Stimulated activated CD4-positive, alpha-beta T cell treated with anti-CD3 and anti-CD28 coated beads, Interleukin-2, amount 100 ng/mL, for 48 hours (primary cell): ENCODE measurements at regions not wholly inside any gene's neighbourhood (a gene's known extent, or its start where the extent isn't known, plus 50 kb on each side); places are given as distances from the start of the nearest gene placed in this dataset.

ENCODE experiments used
- DNase-seq, 2 donors: peaks; one replicate each; pipeline ENCODE4 v3.0.0-alpha.2; 2020

DNA sequence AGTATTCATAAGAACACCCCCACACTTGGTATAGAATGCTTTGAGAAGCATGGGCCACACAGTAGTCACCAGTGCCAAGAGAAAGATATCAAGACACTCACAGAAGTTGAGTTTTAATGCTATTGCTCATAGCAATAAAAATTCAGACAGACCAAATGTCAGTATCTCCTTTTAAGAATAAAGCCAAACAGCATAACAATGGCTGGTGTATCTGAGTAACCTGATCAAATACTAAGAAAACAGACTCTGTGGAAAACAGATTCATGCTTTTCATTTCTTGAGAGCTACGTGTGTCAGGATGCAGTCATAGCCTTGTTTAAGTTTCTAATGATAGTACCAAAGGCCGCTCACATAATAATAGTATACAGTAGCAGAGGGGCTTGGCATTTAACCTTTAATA lies 778.5 kb downstream of the MECOM start:
- DNase-seq = no peak

DNA sequence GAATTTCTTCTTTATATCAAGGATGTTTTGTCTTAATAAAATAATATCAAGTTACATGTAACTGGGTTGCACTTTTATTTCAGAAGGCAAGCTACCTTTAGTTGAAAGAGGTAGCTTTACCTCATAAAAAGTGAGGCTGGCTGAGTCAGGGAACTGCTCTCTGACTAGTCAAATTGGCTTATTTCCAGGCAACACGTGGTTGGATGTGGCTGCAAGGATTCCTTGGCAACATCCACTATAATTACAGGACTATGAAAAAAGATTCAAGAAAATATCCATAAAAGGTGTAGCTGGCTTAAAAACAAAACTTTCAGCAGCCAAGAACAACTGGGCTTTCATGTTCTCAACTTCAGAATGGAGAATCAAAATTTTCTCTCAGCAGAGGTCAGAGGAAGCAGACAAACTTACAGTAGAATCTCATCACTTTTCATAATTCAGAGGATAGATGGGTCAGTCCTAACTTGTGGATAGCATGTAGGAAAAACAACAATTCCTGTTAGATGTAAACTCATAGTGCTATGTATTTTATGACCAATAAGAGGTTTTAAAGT lies 779.1 kb downstream of the MECOM start:
- no peak for DNase-seq

DNA sequence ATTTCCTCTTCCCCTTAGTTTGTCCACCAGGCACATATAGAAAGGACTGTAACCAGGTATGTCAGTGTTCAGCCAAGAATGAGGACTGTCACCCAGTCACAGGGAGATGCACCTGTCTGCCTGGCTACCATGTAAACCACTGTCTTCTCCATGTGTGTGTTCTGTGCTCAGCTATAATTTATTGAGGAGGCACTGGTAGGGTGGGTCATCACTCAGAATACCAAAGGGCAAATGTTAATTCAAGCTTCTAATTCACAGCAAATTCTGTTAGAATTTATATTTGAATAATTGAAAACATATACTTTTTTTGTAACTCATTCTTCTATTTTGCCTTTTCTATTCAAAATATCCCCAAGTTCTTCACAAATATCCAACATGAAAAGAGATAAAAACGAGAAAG lies 780.4 kb downstream of the MECOM start:
- DNase-seq = no peak

DNA sequence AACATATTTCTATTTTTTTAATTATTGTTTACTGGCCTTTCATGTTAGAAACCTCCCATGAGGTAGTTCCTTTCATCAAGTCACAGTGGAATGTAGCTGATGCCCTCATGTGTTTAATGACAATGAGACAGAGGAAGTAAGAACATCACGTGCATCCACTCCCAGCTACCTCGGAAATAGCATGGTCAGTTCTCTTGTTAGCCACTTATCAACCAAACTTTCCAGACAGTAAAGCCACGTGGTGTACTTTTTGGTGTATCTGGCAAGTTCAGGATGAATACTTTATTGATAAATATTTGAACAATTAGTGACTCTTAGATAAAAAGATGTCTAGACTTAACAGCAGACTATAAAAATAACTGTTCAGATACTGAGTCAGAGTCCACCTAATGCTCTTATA lies 781.7 kb downstream of the MECOM start:
- no peak for DNase-seq

DNA sequence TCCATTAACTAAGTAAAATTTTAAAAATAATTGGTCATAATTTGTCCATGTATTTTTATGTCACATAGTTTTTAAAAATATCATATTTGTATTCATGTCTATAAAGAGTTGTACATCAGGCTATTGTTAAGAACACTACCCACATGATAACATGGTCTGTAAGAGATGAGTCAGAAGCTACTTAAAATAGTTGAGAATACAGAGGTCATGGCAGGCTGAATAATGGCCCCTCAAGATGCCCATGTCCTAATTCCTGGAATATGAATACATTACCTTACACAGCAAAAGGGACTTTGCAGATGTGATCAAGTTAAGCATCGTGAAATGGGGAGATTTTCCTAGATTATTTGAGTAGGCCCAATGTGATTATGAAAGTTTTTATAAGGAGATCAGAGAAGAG lies 782.9 kb upstream of the GOLIM4 start:
- DNase-seq = no peak

DNA sequence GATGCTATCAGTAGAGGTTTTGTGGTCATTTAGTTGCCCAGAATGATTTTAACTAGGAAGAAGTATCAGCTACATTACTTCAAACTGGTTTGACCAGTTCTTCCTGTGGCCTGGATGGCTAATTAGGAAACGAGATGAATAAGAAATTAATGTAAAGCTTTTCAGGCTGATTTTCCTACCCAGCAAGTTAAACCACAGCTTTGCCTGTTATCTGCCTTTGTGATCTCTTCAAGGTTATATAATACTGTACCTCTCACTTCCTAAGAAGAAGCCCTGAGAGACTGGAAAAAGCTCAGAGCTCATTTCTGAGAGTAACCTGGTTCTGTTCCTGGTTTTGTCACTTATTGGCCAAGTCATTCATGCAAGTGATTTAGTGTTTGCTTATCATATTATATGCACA lies 782.2 kb upstream of the GOLIM4 start:
- no peak for DNase-seq

DNA sequence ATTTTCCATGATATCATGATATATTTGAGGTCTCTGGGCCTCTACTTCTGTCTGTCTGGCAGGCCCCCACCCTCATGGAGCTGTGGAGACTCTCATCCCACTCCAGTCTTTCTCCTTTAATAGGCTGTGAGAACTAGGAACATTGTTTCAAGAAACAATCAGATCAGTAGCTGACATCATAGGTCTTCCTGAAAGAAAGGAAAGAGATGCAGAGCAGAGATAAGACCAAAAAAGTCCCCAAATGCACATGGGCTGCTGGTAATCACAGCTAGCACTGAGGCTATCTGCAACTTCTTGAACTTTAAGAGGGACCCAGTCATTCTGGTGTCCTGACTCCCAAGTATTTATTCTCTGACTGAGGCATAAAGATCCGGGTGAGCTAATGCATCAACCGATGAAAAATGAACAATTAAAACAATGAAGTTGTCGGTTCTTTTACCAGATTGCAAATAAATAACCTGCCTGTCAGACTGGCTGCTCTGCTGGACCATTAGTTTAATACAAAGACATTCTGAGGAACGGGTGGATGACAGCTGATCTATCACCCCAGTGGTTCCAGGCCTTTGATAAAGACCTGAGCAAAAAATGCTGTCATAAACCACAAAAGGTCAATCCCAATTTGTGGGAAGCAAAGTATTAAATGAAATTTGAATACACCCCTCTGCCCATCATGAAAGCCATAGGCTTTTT lies 780.8 kb upstream of the GOLIM4 start:
- DNase-seq = no peak

DNA sequence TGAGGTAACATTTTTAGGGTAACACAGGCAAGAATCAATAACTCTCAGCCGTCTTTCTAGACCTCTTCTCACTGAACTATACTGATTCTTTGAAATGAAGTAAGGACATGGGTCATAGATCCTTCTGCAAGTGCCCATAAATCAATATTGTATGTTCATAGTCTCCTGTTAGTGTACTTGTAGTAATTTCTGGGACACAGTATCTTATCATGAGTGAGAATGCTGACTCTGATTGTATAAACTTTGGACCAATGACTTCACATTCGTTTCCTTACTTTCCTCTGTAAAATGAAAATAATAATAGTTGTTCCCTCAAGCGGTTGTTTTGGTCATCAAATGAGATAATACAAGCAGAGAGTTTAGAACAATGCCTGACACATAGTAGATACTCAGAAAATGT lies 777.1 kb upstream of the GOLIM4 start:
- DNase-seq = no peak

DNA sequence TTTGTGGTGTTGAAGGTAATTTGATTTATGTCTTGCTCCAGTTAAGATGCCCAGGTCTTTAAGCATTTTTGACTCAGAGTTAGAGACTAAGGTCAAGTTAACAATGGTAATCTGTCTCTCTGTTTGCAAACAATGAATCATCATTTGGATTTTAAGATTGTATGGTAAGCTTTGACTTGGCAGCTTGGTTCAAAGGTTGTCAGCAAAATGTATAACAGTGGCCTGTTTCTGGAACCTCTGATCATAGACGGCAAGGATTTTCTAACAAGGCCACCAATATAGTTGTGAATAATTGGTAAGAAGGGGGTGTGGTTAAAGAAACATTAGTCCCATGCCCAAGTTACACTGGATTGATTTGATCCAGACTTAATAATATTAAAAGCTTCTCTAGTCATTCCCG lies 775.2 kb upstream of the GOLIM4 start:
- DNase-seq = no peak

DNA sequence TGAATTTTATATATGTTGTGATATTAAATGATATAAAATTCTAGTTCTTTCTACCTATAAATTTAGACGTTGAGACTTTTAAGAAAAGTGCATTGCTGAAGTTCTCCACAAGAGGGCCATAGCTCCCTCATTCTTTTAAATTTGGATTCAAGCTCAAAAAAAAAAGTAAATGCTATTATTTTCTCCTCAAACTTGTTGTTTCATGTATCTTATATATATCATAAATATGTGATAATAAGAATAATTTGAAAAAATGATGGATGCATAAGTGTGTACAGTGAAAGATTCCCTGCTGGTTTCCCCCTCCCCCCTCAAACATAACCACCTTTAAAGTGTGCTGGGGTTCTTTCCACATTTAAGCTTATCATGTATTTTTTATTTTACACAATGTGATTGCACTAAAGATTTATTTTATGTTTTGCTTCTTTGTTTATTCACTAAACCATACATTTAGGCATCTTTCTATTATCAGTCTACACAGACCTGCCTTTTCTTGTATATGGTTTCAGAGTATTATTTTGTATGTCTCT lies 769.4 kb upstream of the GOLIM4 start:
- DNase-seq = no peak

DNA sequence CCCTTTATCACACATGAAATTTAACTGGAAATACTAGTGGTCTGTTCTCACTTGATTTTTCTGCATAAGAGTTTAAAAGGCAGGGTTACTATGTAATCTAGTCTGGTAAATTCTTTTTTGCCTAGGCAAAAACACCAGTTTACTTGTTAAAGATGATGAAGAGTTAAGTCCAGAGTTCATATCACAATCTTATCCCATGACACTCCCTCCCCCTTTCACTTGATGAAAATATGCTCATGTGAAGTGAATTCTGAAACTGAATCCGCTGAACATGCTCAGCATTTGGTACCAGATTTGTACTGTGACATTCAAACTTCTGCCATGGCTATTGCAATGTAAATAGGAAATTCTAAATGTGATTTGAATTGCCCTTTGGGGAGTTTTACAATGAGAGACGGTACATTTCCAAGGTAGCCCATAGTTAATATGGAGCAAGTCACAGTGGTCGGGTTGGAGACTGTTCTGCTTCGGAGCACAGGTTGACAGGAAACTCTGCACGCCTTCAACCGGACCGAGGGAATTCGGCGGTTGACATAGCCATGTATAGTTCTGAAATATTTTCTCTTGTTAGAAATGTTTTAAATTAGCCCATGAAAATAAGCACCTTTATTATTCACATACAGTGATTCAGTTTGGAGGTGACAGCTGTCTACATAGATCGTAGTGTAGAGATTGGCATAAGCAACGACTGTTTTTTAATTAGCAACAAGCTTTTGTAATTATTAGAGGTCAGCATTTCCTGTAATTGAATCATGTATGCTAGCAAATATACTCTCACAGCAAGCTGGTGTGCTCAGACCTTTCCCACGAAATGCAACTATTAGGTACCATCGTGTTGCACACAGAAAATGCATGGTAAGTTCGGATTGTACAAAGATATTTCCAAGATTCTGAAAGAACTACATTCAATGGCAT lies 768.6 kb upstream of the GOLIM4 start:
- DNase-seq = no peak

DNA sequence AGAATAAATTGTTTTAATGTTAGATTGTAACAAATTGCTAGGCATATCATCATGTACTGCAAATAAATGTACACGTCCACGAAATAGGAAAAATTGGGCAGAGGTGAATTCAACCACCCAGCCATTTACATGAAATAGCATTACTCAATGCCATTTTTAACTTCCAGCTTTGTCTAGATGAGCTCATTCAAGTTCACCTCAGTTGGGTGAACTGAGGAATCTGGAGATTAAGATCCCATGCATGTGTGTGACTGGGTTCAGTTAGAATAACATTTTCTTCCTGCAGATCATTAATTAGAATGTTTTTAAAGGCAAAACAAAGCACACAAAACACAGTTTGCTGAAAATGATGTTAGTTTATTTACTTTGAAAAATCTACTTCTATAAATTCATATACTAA lies 767.8 kb upstream of the GOLIM4 start:
- DNase-seq = no peak

DNA sequence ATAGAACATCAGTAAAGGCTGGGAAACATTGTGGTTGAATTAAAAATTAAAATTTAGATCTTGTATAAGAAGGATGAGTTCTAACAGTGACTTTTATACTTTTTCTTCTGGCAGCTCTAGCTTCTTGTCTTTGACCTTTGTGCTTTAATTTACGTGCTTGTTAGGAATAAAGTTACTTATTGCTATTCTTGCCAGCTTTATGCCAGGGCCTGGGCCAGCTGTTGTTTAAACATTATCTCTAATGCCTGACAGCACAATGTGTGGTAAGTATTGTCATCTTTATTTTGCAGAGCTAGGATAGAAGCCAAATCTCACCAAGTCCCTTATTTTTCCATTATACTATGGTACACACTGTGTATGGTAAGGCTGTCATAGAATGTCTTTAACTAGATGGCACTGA lies 766.7 kb upstream of the GOLIM4 start:
- DNase-seq = no peak

DNA sequence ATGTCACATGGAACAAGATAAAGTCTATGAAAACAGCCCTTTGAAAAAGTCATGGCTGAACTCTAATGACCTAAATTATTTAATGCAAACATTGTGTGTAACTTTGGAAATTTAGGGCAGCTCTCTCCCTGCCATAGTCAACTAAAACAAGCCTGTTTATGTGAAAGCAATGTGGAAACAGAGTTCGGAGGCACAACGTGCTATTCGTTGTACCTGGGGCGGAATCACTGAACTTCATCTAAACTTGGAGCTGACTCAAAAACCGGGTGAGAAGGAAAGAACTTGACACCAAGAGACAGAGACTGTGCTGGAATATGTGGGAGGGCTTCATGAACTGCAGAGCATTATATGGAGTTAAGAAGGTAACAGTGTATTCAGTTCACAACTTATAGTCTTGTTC lies 764.9 kb upstream of the GOLIM4 start:
- DNase-seq = no peak

DNA sequence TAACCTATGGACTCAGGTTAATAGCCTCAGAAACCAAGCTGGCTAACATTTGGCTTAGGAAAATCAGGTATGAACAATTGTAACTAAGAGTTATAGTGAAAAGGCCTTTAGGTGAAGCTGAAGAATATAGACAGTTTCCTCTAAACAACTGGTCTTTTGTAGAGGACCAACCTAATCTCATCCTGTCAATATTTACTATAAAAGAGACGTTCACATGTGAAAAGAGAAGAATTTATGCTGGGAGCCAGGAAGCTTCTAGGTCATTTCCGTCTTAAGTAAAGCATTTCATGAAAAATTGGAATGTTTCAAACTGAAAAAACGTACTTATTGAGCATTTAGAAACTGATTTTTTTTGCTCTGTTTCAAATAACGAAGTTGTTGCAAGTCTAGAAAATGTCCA lies 764.3 kb upstream of the GOLIM4 start:
- no peak for DNase-seq

DNA sequence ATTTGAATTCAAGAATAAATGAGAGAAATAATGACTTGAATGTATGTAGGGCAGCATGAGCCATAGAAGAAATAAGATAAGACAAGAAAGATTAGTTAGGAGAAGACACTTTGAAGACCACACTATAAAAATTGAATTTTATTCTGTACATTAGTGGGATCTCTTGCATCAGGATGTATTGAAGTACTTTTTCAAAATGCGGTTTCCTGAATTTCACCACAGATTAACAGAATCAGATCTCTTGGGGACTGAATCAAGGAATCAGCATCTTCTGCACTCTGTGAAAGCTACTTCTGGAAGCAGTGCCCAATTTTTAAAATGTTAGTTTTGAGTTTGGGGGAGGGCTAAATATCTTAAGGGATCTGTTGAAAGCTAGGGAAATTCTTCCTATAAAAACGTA lies 763.9 kb upstream of the GOLIM4 start:
- no peak for DNase-seq

DNA sequence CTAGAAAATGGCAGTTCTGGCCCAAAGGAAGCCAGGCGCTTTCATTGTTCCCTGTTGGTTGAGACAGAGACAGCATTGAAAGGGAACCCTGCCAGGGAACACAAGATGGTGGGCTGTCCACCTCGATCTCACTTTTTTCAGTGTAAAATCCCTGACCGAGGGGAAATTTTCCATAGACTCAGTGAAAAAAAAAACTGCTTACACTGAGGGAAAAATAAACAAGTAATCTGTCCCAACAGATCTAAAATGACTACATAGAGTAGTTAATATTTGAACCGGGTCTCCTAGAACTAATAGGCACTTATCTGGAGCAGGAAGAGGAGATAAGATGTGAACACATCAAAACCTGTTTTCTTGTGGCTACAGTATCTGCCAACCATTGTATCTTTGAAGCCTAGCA lies 763.4 kb upstream of the GOLIM4 start:
- DNase-seq = no peak

DNA sequence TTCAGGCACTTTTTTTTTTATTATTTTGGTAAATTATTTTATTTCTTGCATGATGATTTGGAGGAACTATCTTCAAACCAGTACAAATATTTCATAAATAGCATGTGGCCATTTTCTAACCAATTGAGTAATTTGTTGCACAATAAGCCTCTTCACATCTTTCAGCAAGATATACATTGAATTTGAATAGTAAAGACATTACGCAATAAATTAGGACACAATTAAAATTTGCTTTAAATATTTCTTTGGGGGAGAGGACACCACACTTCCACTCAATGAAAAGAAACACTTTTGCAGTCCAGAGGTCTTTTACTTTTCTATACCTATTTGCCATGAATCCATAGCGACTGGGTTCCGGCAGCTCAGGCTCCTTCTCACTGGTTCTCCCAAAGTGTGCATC lies 762.6 kb upstream of the GOLIM4 start:
- DNase-seq = no peak

DNA sequence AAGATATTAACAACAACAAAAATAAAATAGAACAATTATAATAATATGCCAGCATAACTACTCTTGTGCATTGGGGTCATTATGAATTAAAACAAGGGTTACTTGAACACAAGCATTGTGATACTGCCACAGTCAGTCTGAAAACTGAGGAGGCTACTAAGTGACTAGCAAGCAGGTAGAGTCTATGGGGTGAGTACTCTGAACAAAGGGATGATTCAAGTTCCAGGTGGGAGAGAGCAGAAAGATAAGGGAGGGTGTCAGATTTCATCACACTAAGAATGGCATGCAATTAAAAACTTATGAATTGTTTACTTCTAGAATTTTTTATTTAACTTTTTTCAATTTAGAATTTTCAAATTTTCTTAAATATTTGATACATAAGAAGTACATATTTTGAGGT lies 754.4 kb upstream of the GOLIM4 start:
- DNase-seq = no peak

DNA sequence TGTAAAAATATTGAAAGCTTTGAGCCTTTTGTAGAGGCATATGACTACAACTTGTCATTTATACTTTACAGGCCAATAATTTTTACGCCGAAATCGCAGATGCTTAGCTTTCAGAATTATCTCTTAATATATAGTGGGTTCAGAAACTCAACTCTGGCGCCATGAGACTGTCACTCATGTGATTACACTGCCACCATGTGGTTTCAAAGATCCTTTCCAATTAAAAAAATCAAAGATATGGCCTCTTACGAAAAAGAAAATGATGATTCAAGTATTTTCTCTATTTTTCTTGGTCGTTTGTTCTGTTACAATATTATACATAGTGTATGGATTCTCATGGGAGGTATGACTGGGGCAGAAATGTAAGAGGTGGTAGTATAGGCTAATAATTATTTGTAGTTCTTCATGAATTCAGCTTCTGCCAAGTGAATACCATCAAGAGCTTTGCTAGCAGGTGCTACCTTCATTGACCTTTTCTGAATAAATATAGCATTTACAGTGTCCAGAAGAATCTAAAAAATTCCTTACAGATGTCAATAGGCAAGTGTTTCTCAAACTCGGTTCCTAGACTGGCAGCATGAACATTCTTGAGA lies 751.7 kb upstream of the GOLIM4 start:
- no peak for DNase-seq

DNA sequence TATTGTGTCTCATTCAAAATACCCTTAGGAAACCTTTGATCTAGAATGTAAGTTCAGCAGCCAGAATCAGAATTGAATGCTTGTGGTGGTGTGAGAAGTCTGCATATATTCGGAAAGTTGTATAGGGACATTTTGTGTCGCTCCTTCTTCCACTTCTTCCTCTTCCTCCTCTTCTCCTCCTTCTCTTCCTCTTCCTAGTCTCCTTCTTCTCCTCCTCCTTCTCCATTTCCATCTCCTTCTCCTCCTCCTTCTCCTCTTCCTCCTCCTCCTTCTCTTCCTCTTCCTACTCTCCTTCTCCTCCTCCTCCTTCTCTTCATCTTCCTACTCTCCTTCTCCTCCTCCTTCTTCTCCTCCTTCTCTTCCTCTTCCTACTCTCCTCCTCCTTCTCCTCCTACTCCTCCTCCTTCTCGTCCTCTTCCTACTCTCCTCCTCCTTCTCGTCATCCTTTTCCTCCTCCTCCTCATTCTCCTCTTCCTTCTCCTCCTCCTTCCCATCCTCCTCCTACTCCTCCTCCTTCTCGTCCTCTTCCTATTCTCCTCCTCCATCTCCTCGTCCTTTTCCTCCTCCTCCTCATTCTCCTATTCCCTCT lies 749.3 kb upstream of the GOLIM4 start:
- DNase-seq = no peak

DNA sequence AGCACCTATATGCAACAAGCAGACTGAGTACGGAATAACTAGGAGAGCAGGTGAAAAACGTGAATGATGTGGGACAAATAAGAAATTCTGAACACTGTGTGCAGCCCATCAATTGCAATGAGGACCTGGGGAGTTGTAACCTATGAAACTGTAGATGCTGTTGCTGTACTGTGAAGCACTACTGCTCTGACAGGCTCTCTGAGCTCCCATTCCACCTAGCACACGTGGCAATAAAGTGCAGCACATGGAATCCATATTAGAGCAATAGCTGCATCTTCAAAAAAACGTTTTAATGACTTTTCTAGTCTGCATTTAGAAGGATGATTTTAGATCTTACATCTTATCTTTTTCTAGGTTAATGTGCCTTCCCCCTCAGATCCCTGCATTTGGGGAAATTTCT lies 748.7 kb upstream of the GOLIM4 start:
- no peak for DNase-seq

DNA sequence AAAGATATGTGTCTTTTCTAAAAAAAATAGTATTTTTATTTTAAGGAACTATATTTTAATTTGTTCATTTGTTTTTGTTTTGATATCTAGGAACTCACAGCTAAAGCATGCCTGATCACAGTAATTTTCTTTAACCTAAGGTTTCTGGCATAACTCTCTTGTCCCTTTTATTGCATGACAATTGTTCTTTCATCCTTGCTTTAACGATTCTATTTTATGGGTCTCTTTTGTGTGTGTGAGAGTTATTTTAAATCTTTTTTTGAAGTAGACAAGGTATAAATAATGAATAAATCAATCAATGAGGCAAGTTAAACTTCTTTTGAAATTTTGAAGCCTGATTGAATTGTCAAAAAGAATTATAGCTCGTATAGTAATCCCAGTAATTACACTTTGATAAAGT lies 747.8 kb upstream of the GOLIM4 start:
- no peak for DNase-seq
